Activated naive CD4-positive, alpha-beta T cell treated with anti-CD3 and anti-CD28 coated beads, Interleukin-2, amount 50 U/mL, for 72 hours (primary cell): ENCODE measurements at regions not wholly inside any gene's neighbourhood (a gene's known extent, or its start where the extent isn't known, plus 50 kb on each side); places are given as distances from the start of the nearest gene placed in this dataset.
"Not testable (repeated sequence)": the region's sequence is repeated elsewhere in the genome, so short reads cannot be mapped to it uniquely, and the experiment has no call there.

Experiments
- ATAC-seq, 2 donors: fragments of 150-1000 bp; cut with Tn5 transposase; 2 replicates each; pipeline ENCODE4 v1.10.0; 2021; ENCODE audit warnings: mild to moderate bottlenecking in 2 of 2, moderate library complexity in 2 of 2
- DNase-seq, 2 donors: peaks; one replicate each; pipeline ENCODE4 v3.0.0; 2021 to 2022; ENCODE audit warnings: low spot score in 2 of 2
- H3K27ac Mint-ChIP-seq, 2 donors: one replicate each; pipeline ENCODE4 v1.8.0; 2022; ENCODE audit warnings: mild to moderate bottlenecking in 2 of 2, mixed read lengths in 2 of 2
- H3K36me3 Mint-ChIP-seq, 2 donors: one replicate each; pipeline ENCODE4 v1.8.0; 2022; ENCODE audit warnings: mixed read lengths in 2 of 2
- H3K9me3 Mint-ChIP-seq, 2 donors: one replicate each; pipeline ENCODE4 v1.8.0; 2022; ENCODE audit warnings: mixed read lengths in 2 of 2

- Mint-ChIP-seq H3K27ac (no peak overlapping the region), H3K36me3 (no peaks in the 10 kb centered on the region), H3K9me3 (no peaks in the 10 kb centered on the region)
- ATAC-seq, result no peak
- no peak for DNase-seq
Observed at GRCh38 chr3:82137050-82137449, 375.6 kb upstream of the GBE1 start.

- no peaks in the 10 kb centered on the region for H3K36me3 Mint-ChIP-seq
- DNase-seq (peak in 1 of 2 donors; percentile 24), ATAC-seq (peak in 1 of 2 donors; percentile 56)
- H3K27ac Mint-ChIP-seq, result no peak overlapping the region
- H3K9me3 Mint-ChIP-seq, result no peaks in the 10 kb centered on the region
Observed at GRCh38 chr3:82133070-82133606, 371.7 kb upstream of the GBE1 start.

- no peaks in the 10 kb centered on the region for H3K36me3 Mint-ChIP-seq
- H3K27ac Mint-ChIP-seq, result no peak overlapping the region
- ATAC-seq, result no peak
- no peak for DNase-seq
- H3K9me3 Mint-ChIP-seq, result no peaks in the 10 kb centered on the region
Observed at GRCh38 chr3:82132210-82133069, 371.0 kb upstream of the GBE1 start.

- H3K36me3 Mint-ChIP-seq, result no peaks in the 10 kb centered on the region
- H3K9me3 Mint-ChIP-seq, result no peaks in the 10 kb centered on the region
- no peak for ATAC-seq
- H3K27ac Mint-ChIP-seq, result no peak overlapping the region
- no peak for DNase-seq
Observed at GRCh38 chr3:82130046-82130445, 368.6 kb upstream of the GBE1 start.

GRCh38 chr3:82129221-82129801, 367.9 kb upstream of the GBE1 start:
- ATAC-seq, result no peak
- H3K27ac Mint-ChIP-seq, result no peak overlapping the region
- H3K9me3 Mint-ChIP-seq, result no peaks in the 10 kb centered on the region
- H3K36me3 Mint-ChIP-seq, result no peaks in the 10 kb centered on the region
- no peak for DNase-seq

- H3K27ac Mint-ChIP-seq, result no peak overlapping the region
Observed at GRCh38 chr3:82128271-82128670, 366.8 kb upstream of the GBE1 start.

GRCh38 chr3:82122554-82123345, 361.3 kb upstream of the GBE1 start:
- Mint-ChIP-seq H3K9me3 (peaks cover 0 to 4% of the 10 kb centered on the region in 2 donors), H3K27ac (no peak overlapping the region), H3K36me3 (no peaks in the 10 kb centered on the region)
- ATAC-seq (no peak), DNase-seq (no peak)

More at GRCh38 chr3:82128271-82128670, 366.8 kb upstream of the GBE1 start:
- ATAC-seq (no peak), DNase-seq (no peak)
- Mint-ChIP-seq H3K36me3 (no peaks in the 10 kb centered on the region), H3K9me3 (peaks cover 0 to 4% of the 10 kb centered on the region in 2 donors)

- H3K27ac Mint-ChIP-seq, result no peak overlapping the region
- peaks cover 15 to 30% of the 10 kb centered on the region in 2 donors for H3K9me3 Mint-ChIP-seq
- H3K36me3 Mint-ChIP-seq, result peaks cover 7 to 26% of the 10 kb centered on the region in 2 donors
- ATAC-seq (no peak), DNase-seq (no peak)
Observed at GRCh38 chr3:82114589-82114988, 353.1 kb upstream of the GBE1 start.

GRCh38 chr3:82110721-82111120, 349.3 kb upstream of the GBE1 start:
- H3K9me3 Mint-ChIP-seq, result peaks cover 18 to 27% of the 10 kb centered on the region in 2 donors
- ATAC-seq, result not testable (repeated sequence)

GRCh38 chr3:82103241-82103640, 341.8 kb upstream of the GBE1 start:
- DNase-seq, result no peak
- no peak for ATAC-seq
- Mint-ChIP-seq H3K27ac (no peak overlapping the region), H3K36me3 (peaks cover 0 to 4% of the 10 kb centered on the region in 2 donors), H3K9me3 (peaks cover 6% of the 10 kb centered on the region in 2 donors)

More at GRCh38 chr3:82110721-82111120, 349.3 kb upstream of the GBE1 start:
- H3K27ac Mint-ChIP-seq, DNase-seq: not testable (repeated sequence)
- peaks cover 7 to 26% of the 10 kb centered on the region in 2 donors for H3K36me3 Mint-ChIP-seq

- no peak for ATAC-seq
Observed at GRCh38 chr3:82100378-82100777, 338.9 kb upstream of the GBE1 start.

GRCh38 chr3:82093641-82094040, 332.2 kb upstream of the GBE1 start:
- Mint-ChIP-seq H3K27ac (no peak overlapping the region), H3K36me3 (no peaks in the 10 kb centered on the region), H3K9me3 (peaks cover 0 to 3% of the 10 kb centered on the region in 2 donors)
- DNase-seq (no peak), ATAC-seq (no peak)

More at GRCh38 chr3:82100378-82100777, 338.9 kb upstream of the GBE1 start:
- Mint-ChIP-seq H3K27ac (peak overlapping the region in 1 of 2 donors; percentile 10), H3K36me3 (no peaks in the 10 kb centered on the region), H3K9me3 (peaks cover 3 to 6% of the 10 kb centered on the region in 2 donors)
- no peak for DNase-seq

GRCh38 chr3:82088749-82089148, 327.3 kb upstream of the GBE1 start:
- no peaks in the 10 kb centered on the region for H3K36me3 Mint-ChIP-seq
- ATAC-seq, result no peak
- no peak for DNase-seq
- no peak overlapping the region for H3K27ac Mint-ChIP-seq
- peaks cover 0 to 3% of the 10 kb centered on the region in 2 donors for H3K9me3 Mint-ChIP-seq

- Mint-ChIP-seq H3K27ac (no peak overlapping the region), H3K9me3 (peaks cover 0 to 3% of the 10 kb centered on the region in 2 donors), H3K36me3 (no peaks in the 10 kb centered on the region)
- ATAC-seq, result no peak
- DNase-seq, result no peak
Observed at GRCh38 chr3:82087958-82088357, 326.5 kb upstream of the GBE1 start.

GRCh38 chr3:82085851-82086475, 324.5 kb upstream of the GBE1 start:
- no peak for ATAC-seq
- DNase-seq, result no peak
- Mint-ChIP-seq H3K36me3 (no peaks in the 10 kb centered on the region), H3K9me3 (peaks cover 0 to 3% of the 10 kb centered on the region in 2 donors), H3K27ac (no peak overlapping the region)

- peaks cover 0 to 3% of the 10 kb centered on the region in 2 donors for H3K9me3 Mint-ChIP-seq
- H3K36me3 Mint-ChIP-seq, result no peaks in the 10 kb centered on the region
- DNase-seq (no peak), ATAC-seq (no peak)
- no peak overlapping the region for H3K27ac Mint-ChIP-seq
Observed at GRCh38 chr3:82085356-82085755, 323.9 kb upstream of the GBE1 start.
